PC-9 (cell line): ENCODE measurements at regions not wholly inside any gene's neighbourhood (a gene's known extent, or its start where the extent isn't known, plus 50 kb on each side); places are given as distances from the start of the nearest gene placed in this dataset.

ENCODE experiments used
- BruUV-seq: library from RNA; stranded (reverse); fragments of 400-500 nt; replicated peaks from 2 replicates; lab custom pipeline; 2021; lab: Mats Ljungman, UMichigan
- CTCF ChIA-PET: fragments of 300-600 bp; sonication (Branson Sonifier 250); formaldehyde crosslinking; loops from one replicate; lab custom pipeline; 2022; ENCODE audit warnings: antibody characterized with exemption; lab: Charles Lee
- POLR2A ChIA-PET: fragments of 300-600 bp; sonication (Branson Sonifier 250); formaldehyde crosslinking; loops from one replicate; lab custom pipeline; 2022; ENCODE audit warnings: antibody characterized with exemption; ENCODE audit not compliant: unreplicated experiment; lab: Charles Lee
- DNase-seq, 2 experiments: peaks; one replicate each; pipeline versions ENCODE4 v3.0.0 to v3.0.0-alpha.2; 2015 to 2022; ENCODE audit warnings: mixed read lengths in 1 of 2
- H2AFZ ChIP-seq: fragments of 200-600 bp; sonication (generic); 2 replicates; pipeline ENCODE4 v1.8.1; 2017; ENCODE audit warnings: antibody characterized with exemption
- H3F3A ChIP-seq: fragments of 200-600 bp; sonication (generic); 2 replicates; pipeline ENCODE4 v1.8.1; 2017; ENCODE audit warnings: antibody characterized with exemption, mild to moderate bottlenecking, low read depth; ENCODE audit not compliant: insufficient read depth
- H3K27ac ChIP-seq: fragments of 200-600 bp; sonication (generic); 2 replicates; pipeline ENCODE4 v1.6.1; 2016; ENCODE audit warnings: mixed run types
- H3K27me3 ChIP-seq: fragments of 200-600 bp; sonication (generic); 2 replicates; pipeline ENCODE4 v1.6.1; 2016; ENCODE audit warnings: low read depth, mixed run types; ENCODE audit not compliant: insufficient read depth
- H3K36me3 ChIP-seq: fragments of 200-600 bp; sonication (generic); 2 replicates; pipeline ENCODE4 v1.6.1; 2016; ENCODE audit warnings: low read depth, mixed run types
- H3K4me1 ChIP-seq: fragments of 200-600 bp; sonication (generic); replicated peaks from 2 replicates; pipeline ENCODE4 v1.6.1; 2016; ENCODE audit warnings: mixed run types; ENCODE audit not compliant: insufficient read depth
- H3K4me2 ChIP-seq: fragments of 200-600 bp; sonication (generic); 2 replicates; pipeline ENCODE4 v1.6.1; 2017; ENCODE audit warnings: mixed run types
- H3K4me3 ChIP-seq: fragments of 200-600 bp; sonication (generic); 2 replicates; pipeline ENCODE4 v1.6.1; 2016; ENCODE audit warnings: mixed run types
- H3K79me2 ChIP-seq: fragments of 200-600 bp; sonication (generic); 2 replicates; pipeline ENCODE4 v1.6.1; 2017; ENCODE audit warnings: low read depth, mixed run types
- H3K9me2 ChIP-seq: fragments of 200-600 bp; sonication (generic); 2 replicates; pipeline ENCODE4 v1.8.1; 2017; ENCODE audit warnings: mild to moderate bottlenecking; ENCODE audit not compliant: insufficient read depth
- H3K9me3 ChIP-seq: fragments of 200-600 bp; sonication (generic); 2 replicates; pipeline ENCODE4 v1.8.1; 2016; ENCODE audit warnings: low read depth; ENCODE audit not compliant: insufficient read depth
- H4K20me1 ChIP-seq: fragments of 200-600 bp; sonication (generic); 2 replicates; pipeline ENCODE4 v1.8.1; 2017; ENCODE audit not compliant: insufficient read depth
- CTCF ChIP-seq: fragments of 200-600 bp; sonication (generic); conservative IDR thresholded peaks from 2 replicates; pipeline ENCODE4 v1.6.1; 2017; ENCODE audit warnings: mixed run types, antibody characterized with exemption, mild to moderate bottlenecking, moderate library complexity
- EZH2 ChIP-seq: fragments of 200-600 bp; sonication (generic); IDR thresholded peaks from 2 replicates; pipeline ENCODE4 v1.8.0; 2017; ENCODE audit warnings: antibody characterized with exemption, low read depth
- intact Hi-C: fragments of 100-400 bp; cut with micrococcal nuclease; formaldehyde crosslinking; loops from one replicate; pipeline ENCODE4 v1.10.0; 2022; ENCODE audit not compliant: unreplicated experiment

- BruUV-seq, result no TSS peak
- Histone ChIP-seq H3K4me3 (no peak overlapping the region), H3F3A (no peaks in the 10 kb centered on the region), H3K9me2 (no peaks in the 10 kb centered on the region), H4K20me1 (no peaks in the 10 kb centered on the region), H3K27ac (no peak overlapping the region), H3K4me2 (no peak overlapping the region), H3K79me2 (no peaks in the 10 kb centered on the region), H2AFZ (no peak overlapping the region), H3K36me3 (no peaks in the 10 kb centered on the region), H3K27me3 (no peaks in the 10 kb centered on the region), H3K4me1 (no peaks in the 10 kb centered on the region), H3K9me3 (no peaks in the 10 kb centered on the region; the same call in 1 of the 2 replicates)
- CTCF ChIA-PET, result interaction anchor here (0.6 kb wide), 1 partner anchor 272 kb away, joined by 5 read pairs; no protein-coding TSS in a partner anchor
- POLR2A ChIA-PET, result no interaction called here
- DNase-seq, result no peak
- TF ChIP-seq EZH2, result no peak
- TF ChIP-seq CTCF, result no peak
- intact Hi-C loops, result no loop called here
Observed at GRCh38 chr5:159712672-159713071, 203.6 kb upstream of the ADRA1B start.

- ChIA-PET CTCF (no interaction called here), POLR2A (no interaction called here)
- no peak for DNase-seq
- no peak for TF ChIP-seq CTCF
- Histone ChIP-seq H3K4me1 (no peaks in the 10 kb centered on the region), H3K36me3 (no peaks in the 10 kb centered on the region), H2AFZ (no peak overlapping the region), H3K9me3 (no peaks in the 10 kb centered on the region), H3K79me2 (no peaks in the 10 kb centered on the region), H3K27ac (no peak overlapping the region), H3K4me2 (no peak overlapping the region), H3K4me3 (no peak overlapping the region), H3K9me2 (no peaks in the 10 kb centered on the region), H3K27me3 (no peaks in the 10 kb centered on the region), H4K20me1 (no peaks in the 10 kb centered on the region), H3F3A (no peaks in the 10 kb centered on the region)
- intact Hi-C loops, result no loop called here
- no TSS peak for BruUV-seq
Observed at GRCh38 chr5:159713254-159713653, 203.0 kb upstream of the ADRA1B start.

- no peak overlapping the region for H3K4me2 ChIP-seq
- no peaks in the 10 kb centered on the region for H3K79me2 ChIP-seq
- H3K9me3 ChIP-seq, result no peaks in the 10 kb centered on the region
- no TSS peak for BruUV-seq
- no peak for TF ChIP-seq EZH2
- no peak for TF ChIP-seq CTCF
- POLR2A ChIA-PET, result no interaction called here
- no peak overlapping the region for H2AFZ ChIP-seq
- no peak overlapping the region for H3K4me3 ChIP-seq
- H4K20me1 ChIP-seq, result no peaks in the 10 kb centered on the region
- CTCF ChIA-PET, result no interaction called here
- H3K4me1 ChIP-seq, result no peaks in the 10 kb centered on the region
- no peaks in the 10 kb centered on the region for H3K36me3 ChIP-seq
- H3K27me3 ChIP-seq, result no peaks in the 10 kb centered on the region
- DNase-seq, result no peak
- no peak overlapping the region for H3K27ac ChIP-seq
- no peaks in the 10 kb centered on the region for H3K9me2 ChIP-seq
- intact Hi-C loops, result no loop called here
- no peaks in the 10 kb centered on the region for H3F3A ChIP-seq
Observed at GRCh38 chr5:159713773-159714172, 202.5 kb upstream of the ADRA1B start.
